K562 (cell line): ENCODE measurements at regions not wholly inside any gene's neighbourhood (a gene's known extent, or its start where the extent isn't known, plus 50 kb on each side); places are given as distances from the start of the nearest gene placed in this dataset.

ENCODE experiments used
- ATAC-seq: fragments of 200-7000 bp; cut with Tn5 transposase; 3 replicates; pipeline ENCODE4 v1.9.1; 2020; ENCODE audit warnings: moderate library complexity
- BruUV-seq: library from RNA; stranded (reverse); fragments of 400-500 nt; replicated peaks from 2 replicates; lab custom pipeline; 2021; lab: Mats Ljungman, UMichigan
- CTCF ChIA-PET: fragments of 300-600 bp; formaldehyde crosslinking; extraction: SDS; loops from one replicate; lab custom pipeline; 2021; ENCODE audit warnings: low intra/inter-chr PET ratio; lab: Yijun Ruan, JAX
- POLR2A ChIA-PET: fragments of 300-600, 350-650 bp; sonication (Branson Sonifier 250); formaldehyde crosslinking; extraction: SDS; loops from one replicate; lab custom pipeline; 2021; ENCODE audit warnings: antibody characterized with exemption, inconsistent platforms; lab: Yijun Ruan, JAX
- DNase-seq, 4 experiments: peaks; one replicate each; pipeline versions ENCODE4 v3.0.0 to v3.0.0-alpha.2; 2011 to 2018; ENCODE audit warnings: low spot score in 3 of 4, mixed read lengths in 3 of 4; ENCODE audit errors: extremely low read depth in 1 of 4
- FAIRE-seq: peaks from 2 replicates; lab custom pipeline; 2011; peaks lifted over from hg19 to GRCh38; lab: Jason Lieb, UNC
- H2AFZ ChIP-seq: 2 replicates; pipeline ENCODE4 v1.6.0; 2011; ENCODE audit warnings: low read depth, low read length, control low read depth, inconsistent platforms
- H3K27ac ChIP-seq: fragments of 200-600 bp; 3 replicates; pipeline ENCODE4 v1.8.0; 2011; ENCODE audit warnings: low read depth, mild to moderate bottlenecking, control low read depth, inconsistent platforms, low read length, moderate library complexity, mixed read lengths; ENCODE audit errors: extremely low read depth
- H3K27me3 ChIP-seq, 2 experiments: fragments of 300-600 bp in 1 of 2; 2 replicates in 1 of 2; 3 replicates in 1 of 2; pipeline versions ENCODE4 v1.6.0 to v1.8.0; 2011; ENCODE audit warnings: inconsistent platforms in 2 of 2, low read length in 2 of 2, mild to moderate bottlenecking in 1 of 2, mixed read lengths in 1 of 2, moderate library complexity in 1 of 2; ENCODE audit not compliant: control insufficient read depth in 2 of 2, insufficient read depth in 2 of 2
- H3K36me3 ChIP-seq: fragments of 300-600 bp; 3 replicates; pipeline ENCODE4 v1.8.0; 2011; ENCODE audit warnings: mild to moderate bottlenecking, low read length, inconsistent platforms; ENCODE audit not compliant: control insufficient read depth, insufficient read depth
- H3K4me1 ChIP-seq, 2 experiments: fragments of 200-600 bp in 1 of 2; replicated peaks in 1 of 2; 2 replicates in 1 of 2; 3 replicates in 1 of 2; pipeline versions ENCODE4 v1.5.1 to v1.8.0; 2011; ENCODE audit warnings: inconsistent platforms in 2 of 2, low read length in 2 of 2, mild to moderate bottlenecking in 1 of 2, mixed read lengths in 1 of 2, moderate library complexity in 1 of 2; ENCODE audit not compliant: control insufficient read depth in 2 of 2, insufficient read depth in 2 of 2
- H3K4me2 ChIP-seq: 2 replicates; pipeline ENCODE4 v1.6.1; 2011; ENCODE audit warnings: low read length, control low read depth, inconsistent platforms, mixed read lengths; ENCODE audit not compliant: insufficient read depth
- H3K4me3 ChIP-seq: fragments of 200-600 bp; sonication (generic), shearing (Covaris generic); 2 replicates; pipeline ENCODE4 v1.5.1; 2016; ENCODE audit warnings: control low read depth, inconsistent platforms
- H3K79me2 ChIP-seq: fragments of 200-600 bp; 3 replicates; pipeline ENCODE4 v1.8.0; 2011; ENCODE audit warnings: low read length, inconsistent platforms; ENCODE audit not compliant: control insufficient read depth, insufficient read depth
- H3K9ac ChIP-seq, 2 experiments: 2 replicates each; pipeline versions ENCODE4 v1.6.0 to v1.6.1; 2011; ENCODE audit warnings: low read depth in 2 of 2, low read length in 2 of 2, control low read depth in 1 of 2, inconsistent platforms in 1 of 2, mild to moderate bottlenecking in 1 of 2, mixed read lengths in 1 of 2; ENCODE audit not compliant: insufficient read depth in 1 of 2
- H3K9me1 ChIP-seq: one replicate; pipeline ENCODE4 v1.6.0; 2011; ENCODE audit warnings: inconsistent platforms, mild to moderate bottlenecking, low read length, moderate library complexity; ENCODE audit not compliant: control insufficient read depth, insufficient read depth
- H3K9me3 ChIP-seq: replicated peaks from 2 replicates; pipeline ENCODE4 v1.5.1; 2011; ENCODE audit warnings: low read depth, low read length, inconsistent platforms; ENCODE audit not compliant: control insufficient read depth, insufficient read depth
- H4K20me1 ChIP-seq: replicated peaks from 2 replicates; pipeline ENCODE4 v1.6.1; 2011; ENCODE audit warnings: low read length, inconsistent platforms, mixed read lengths; ENCODE audit not compliant: control insufficient read depth, insufficient read depth
- BHLHE40 ChIP-seq: IDR thresholded peaks from 2 replicates; pipeline ENCODE4 v1.6.1; 2011; ENCODE audit warnings: low read length, improper control_type of control experiment
- DACH1 ChIP-seq: fragments of 450-650 bp; IDR thresholded peaks from 2 replicates; pipeline ENCODE4 v1.6.1; 2018; ENCODE audit not compliant: partially characterized antibody
- FIP1L1 ChIP-seq: fragments of 200-400 bp; formaldehyde crosslinking; IDR thresholded peaks from 2 replicates; pipeline ENCODE4 v1.6.1; 2018; ENCODE audit warnings: mild to moderate bottlenecking, low read depth, low read length; ENCODE audit not compliant: poor library complexity, severe bottlenecking
- HOXB6 ChIP-seq: fragments of 250-450 bp; sonication (Bioruptor Pico); IDR thresholded peaks from 2 replicates; pipeline ENCODE4 v1.5.1; 2022; ENCODE audit warnings: mild to moderate bottlenecking, borderline replicate concordance
- MGA ChIP-seq: fragments of 450-650 bp; IDR thresholded peaks from 2 replicates; pipeline ENCODE4 v1.6.1; 2016; ENCODE audit warnings: mild to moderate bottlenecking, moderate library complexity
- MXI1 ChIP-seq: IDR thresholded peaks from 2 replicates; pipeline ENCODE4 v1.6.1; 2011; ENCODE audit warnings: low read depth, mild to moderate bottlenecking, improper control_type of control experiment, low read length
- NCOA6 ChIP-seq: fragments of 450-650 bp; IDR thresholded peaks from 2 replicates; pipeline ENCODE4 v1.6.1; 2017; ENCODE audit warnings: mild to moderate bottlenecking
- RNF2 ChIP-seq: sonication (generic); IDR thresholded peaks from 2 replicates; pipeline ENCODE4 v1.6.1; 2016
- SMARCA5 ChIP-seq: fragments of 450-650 bp; IDR thresholded peaks from 2 replicates; pipeline ENCODE4 v1.6.1; 2016
- SP1 ChIP-seq: sonication (generic); formaldehyde crosslinking; IDR thresholded peaks from 2 replicates; pipeline ENCODE4 v1.8.1; 2022; ENCODE audit warnings: mild to moderate bottlenecking, missing genetic modification reagents
- TGIF2 ChIP-seq: sonication (generic); formaldehyde crosslinking; IDR thresholded peaks from 2 replicates; pipeline ENCODE4 v1.8.1; 2022; ENCODE audit warnings: mild to moderate bottlenecking, missing genetic modification reagents, moderate library complexity
- XRCC4 ChIP-seq: IDR thresholded peaks from one replicate; pipeline ENCODE4 v1.6.1; 2011; ENCODE audit not compliant: insufficient read depth, insufficient read length; ENCODE audit errors: extremely low read depth
- ZNF707 ChIP-seq: fragments of 250-450 bp; sonication (Bioruptor Pico); conservative IDR thresholded peaks from 2 replicates; pipeline ENCODE4 v1.8.0; 2022; ENCODE audit warnings: inconsistent platforms, mild to moderate bottlenecking, moderate library complexity
- WGBS: fragments of 100-300 bp; shearing (Covaris generic); methylation state at CpG from one replicate; pipeline ENCODE4 v1.1.6; 2016; ENCODE audit warnings: low coverage, mixed read lengths; ENCODE audit not compliant: insufficient coverage; ENCODE audit errors: missing lambda C conversion rate; 5-methylcytosine and 5-hydroxymethylcytosine counted together
- in situ Hi-C: fragments of 300-500 bp; cut with MboI; formaldehyde crosslinking; loops from 4 replicates; pipeline ENCODE4 v1.15.0; 2018; ENCODE audit warnings: inconsistent platforms, mixed read lengths
- intact Hi-C: fragments of 100-400 bp; cut with micrococcal nuclease; formaldehyde crosslinking; loops from 2 replicates; pipeline ENCODE4 v1.14.2; 2022

GRCh38 chr20:37455659-37456058 is 65.4 kb upstream of the NNAT start:
- FAIRE-seq, result no peak

More at GRCh38 chr20:37455659-37456058, 65.4 kb upstream of the NNAT start:
- no peak overlapping the region for H2AFZ ChIP-seq
- H3K9me1 ChIP-seq, result no peaks in the 10 kb centered on the region
- no peak overlapping the region for H3K4me2 ChIP-seq
- in situ Hi-C loops, result no loop called here
- 3% methylated on average over 4 of the region's 4 CpGs for WGBS
- ATAC-seq, result no peak
- no TSS peak for BruUV-seq
- intact Hi-C loops, result no loop called here
- no peaks in the 10 kb centered on the region for H3K4me1 ChIP-seq
- no peak for TF ChIP-seq BHLHE40
- no peak for TF ChIP-seq XRCC4
- no peak for TF ChIP-seq HOXB6 (CRISPR knock-in tag)
- no peak for TF ChIP-seq MXI1
- TF ChIP-seq SP1 (CRISPR knock-in tag), result no peak
- TF ChIP-seq TGIF2 (CRISPR knock-in tag), result no peak
- TF ChIP-seq RNF2, result no peak
- TF ChIP-seq MGA, result no peak
- TF ChIP-seq ZNF707 (CRISPR knock-in tag), result no peak
- TF ChIP-seq SMARCA5, result no peak
- no peak for TF ChIP-seq DACH1
- no peak for TF ChIP-seq NCOA6
- no peak for TF ChIP-seq FIP1L1
- H4K20me1 ChIP-seq, result no peaks in the 10 kb centered on the region
- ChIA-PET CTCF (no interaction called here), POLR2A (no interaction called here)
- DNase-seq, result no peak
- no peaks in the 10 kb centered on the region for H3K9me3 ChIP-seq
- H3K36me3 ChIP-seq, result no peaks in the 10 kb centered on the region
- no peak overlapping the region for H3K4me3 ChIP-seq
- H3K27me3 ChIP-seq, result peaks cover 2 to 20% of the 10 kb centered on the region in 2 experiments; a peak in 4 of 5 replicates
- no peaks in the 10 kb centered on the region for H3K79me2 ChIP-seq
- H3K27ac ChIP-seq, result no peak overlapping the region
- H3K9ac ChIP-seq, result no peak overlapping the region
